DMS53 treated with DMSO at 0.1 percent for 48 hours (cell line): ENCODE measurements at regions not wholly inside any gene's neighbourhood (a gene's known extent, or its start where the extent isn't known, plus 50 kb on each side); places are given as distances from the start of the nearest gene placed in this dataset.
"Not testable (repeated sequence)": the region's sequence is repeated elsewhere in the genome, so short reads cannot be mapped to it uniquely, and the experiment has no call there.

Experiments used
- DNase-seq: peaks from one replicate; lab custom pipeline; 2025; ENCODE audit not compliant: unreplicated experiment; lab: John Stamatoyannopoulos, UW

GRCh38 chr3:94405258-94406035, 342.6 kb downstream of the NSUN3 start:
- no peak for DNase-seq

- no peak for DNase-seq
Observed at GRCh38 chr3:94406595-94406994, 343.7 kb downstream of the NSUN3 start.

GRCh38 chr3:94412936-94413335, 350.1 kb downstream of the NSUN3 start:
- DNase-seq = not testable (repeated sequence)

- no peak for DNase-seq
Observed at GRCh38 chr3:94413336-94414108, 350.7 kb downstream of the NSUN3 start.

GRCh38 chr3:94414418-94414817, 351.6 kb downstream of the NSUN3 start:
- no peak for DNase-seq

GRCh38 chr3:94416768-94417167, 353.9 kb downstream of the NSUN3 start:
- DNase-seq = no peak

- no peak for DNase-seq
Observed at GRCh38 chr3:94417963-94418455, 355.1 kb downstream of the NSUN3 start.

GRCh38 chr3:94420931-94421330, 358.1 kb downstream of the NSUN3 start:
- DNase-seq = no peak

GRCh38 chr3:94423578-94423977, 360.7 kb downstream of the NSUN3 start:
- no peak for DNase-seq

GRCh38 chr3:94429517-94429916, 366.7 kb downstream of the NSUN3 start:
- DNase-seq = no peak

- no peak for DNase-seq
Observed at GRCh38 chr3:94431876-94432570, 369.2 kb downstream of the NSUN3 start.

GRCh38 chr3:94433811-94434210, 370.9 kb downstream of the NSUN3 start:
- no peak for DNase-seq

GRCh38 chr3:94440767-94441493, 378.1 kb downstream of the NSUN3 start:
- no peak for DNase-seq

- no peak for DNase-seq
Observed at GRCh38 chr3:94441494-94441847, 378.6 kb downstream of the NSUN3 start.

GRCh38 chr3:94453864-94454263, 391.0 kb downstream of the NSUN3 start:
- peak; percentile 20 for DNase-seq

GRCh38 chr3:94459167-94459566, 396.3 kb downstream of the NSUN3 start:
- no peak for DNase-seq

- no peak for DNase-seq
Observed at GRCh38 chr3:94460931-94461330, 398.1 kb downstream of the NSUN3 start.

GRCh38 chr3:94462931-94463330, 400.1 kb downstream of the NSUN3 start:
- DNase-seq = no peak

- DNase-seq = no peak
Observed at GRCh38 chr3:94472511-94472910, 409.6 kb downstream of the NSUN3 start.

- no peak for DNase-seq
Observed at GRCh38 chr3:94481226-94481898, 418.5 kb downstream of the NSUN3 start.
